ENCODE measurements at regions not wholly inside any gene's neighbourhood (a gene's known extent, or its start where the extent isn't known, plus 50 kb on each side); places are given as distances from the start of the nearest gene placed in this dataset.

- no peak for DNase-seq (ENCODE audit: low read depth)
- H3K4me3 ChIP-seq (ENCODE audit: control insufficient read depth, low read depth, low read length) = no peak overlapping the region
- no peak for TF ChIP-seq CTCF (conservative IDR thresholded peaks at IDR 0.05; ENCODE audit: control insufficient read depth, insufficient read depth, low read depth, low read length)
Observed at GRCh38 chr3:18051306-18051705, 308.9 kb upstream of the TBC1D5 start.

- no peak overlapping the region for H3K4me3 ChIP-seq (ENCODE audit: control insufficient read depth, low read depth, low read length)
- no peak for TF ChIP-seq CTCF (conservative IDR thresholded peaks at IDR 0.05; ENCODE audit: control insufficient read depth, insufficient read depth, low read depth, low read length)
- peak; percentile 64 for DNase-seq (ENCODE audit: low read depth)
Observed at GRCh38 chr3:18049096-18049495, 306.7 kb upstream of the TBC1D5 start.

GRCh38 chr3:18047052-18047451 is 304.6 kb upstream of the TBC1D5 start:
- H3K4me3 ChIP-seq (ENCODE audit: control insufficient read depth, low read depth, low read length) = no peak overlapping the region
- TF ChIP-seq CTCF (conservative IDR thresholded peaks at IDR 0.05; ENCODE audit: control insufficient read depth, insufficient read depth, low read depth, low read length) = no peak
- DNase-seq (ENCODE audit: low read depth) = peak; percentile 92

- TF ChIP-seq CTCF (conservative IDR thresholded peaks at IDR 0.05; ENCODE audit: control insufficient read depth, insufficient read depth, low read depth, low read length) = no peak
Observed at GRCh38 chr3:18046131-18046915, 303.9 kb upstream of the TBC1D5 start.

GRCh38 chr3:18044971-18045880 is 302.8 kb upstream of the TBC1D5 start:
- no peak for DNase-seq (ENCODE audit: low read depth)
- TF ChIP-seq CTCF (conservative IDR thresholded peaks at IDR 0.05; ENCODE audit: control insufficient read depth, insufficient read depth, low read depth, low read length) = no peak
- H3K4me3 ChIP-seq (ENCODE audit: control insufficient read depth, low read depth, low read length) = no peak overlapping the region

More at GRCh38 chr3:18046131-18046915, 303.9 kb upstream of the TBC1D5 start:
- DNase-seq (ENCODE audit: low read depth) = peak; percentile 28
- H3K4me3 ChIP-seq (ENCODE audit: control insufficient read depth, low read depth, low read length) = no peak overlapping the region

GRCh38 chr3:18044191-18044590 is 301.8 kb upstream of the TBC1D5 start:
- no peak for TF ChIP-seq CTCF (conservative IDR thresholded peaks at IDR 0.05; ENCODE audit: control insufficient read depth, insufficient read depth, low read depth, low read length)
- no peak overlapping the region for H3K4me3 ChIP-seq (ENCODE audit: control insufficient read depth, low read depth, low read length)
- no peak for DNase-seq (ENCODE audit: low read depth)

Measured in fibroblast of mammary gland (primary cell).